ENCODE measurements at regions not wholly inside any gene's neighbourhood (a gene's known extent, or its start where the extent isn't known, plus 50 kb on each side); places are given as distances from the start of the nearest gene placed in this dataset.

DNA sequence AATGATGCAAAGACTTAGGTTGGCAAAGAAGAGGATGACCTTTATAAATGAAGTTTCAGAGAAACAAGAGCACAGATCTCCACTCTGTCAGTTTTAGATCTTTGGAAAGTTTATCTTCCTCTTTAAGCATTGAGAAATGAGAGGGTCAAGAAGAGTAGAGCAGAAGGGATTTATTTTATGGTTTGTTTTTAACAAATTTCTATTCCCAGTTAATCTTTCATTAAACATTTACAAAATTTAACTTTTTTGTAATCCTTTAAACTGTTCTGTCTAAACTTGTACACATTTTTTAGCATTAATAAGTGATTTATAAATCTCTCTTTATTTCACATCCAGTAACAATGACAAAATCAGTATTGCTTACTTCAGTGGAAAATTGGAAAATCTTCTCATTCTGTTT, 875.0 kb upstream of the IGFBP7 start:
- Histone ChIP-seq H3K9me3 (ENCODE audit: control insufficient read depth, insufficient read depth, low read depth, low read length) (no peaks in the 10 kb centered on the region), H3K27me3 (ENCODE audit: control insufficient read depth, insufficient read depth, low read length) (no peaks in the 10 kb centered on the region), H3K4me3 (ENCODE audit: low read depth in 2 of 2, low read length in 2 of 2) (no peak overlapping the region), H3K27ac (ENCODE audit: low read length) (no peak overlapping the region), H3K36me3 (ENCODE audit: control insufficient read depth, insufficient read depth, low read length) (no peaks in the 10 kb centered on the region), H3K4me1 (ENCODE audit: control insufficient read depth, insufficient read depth, low read length) (no peaks in the 10 kb centered on the region)
- POLR2A ChIA-PET: no interaction called here
- no peak for DNase-seq (ENCODE audit: low read depth, low spot score)
- TF ChIP-seq, protein P1, sequence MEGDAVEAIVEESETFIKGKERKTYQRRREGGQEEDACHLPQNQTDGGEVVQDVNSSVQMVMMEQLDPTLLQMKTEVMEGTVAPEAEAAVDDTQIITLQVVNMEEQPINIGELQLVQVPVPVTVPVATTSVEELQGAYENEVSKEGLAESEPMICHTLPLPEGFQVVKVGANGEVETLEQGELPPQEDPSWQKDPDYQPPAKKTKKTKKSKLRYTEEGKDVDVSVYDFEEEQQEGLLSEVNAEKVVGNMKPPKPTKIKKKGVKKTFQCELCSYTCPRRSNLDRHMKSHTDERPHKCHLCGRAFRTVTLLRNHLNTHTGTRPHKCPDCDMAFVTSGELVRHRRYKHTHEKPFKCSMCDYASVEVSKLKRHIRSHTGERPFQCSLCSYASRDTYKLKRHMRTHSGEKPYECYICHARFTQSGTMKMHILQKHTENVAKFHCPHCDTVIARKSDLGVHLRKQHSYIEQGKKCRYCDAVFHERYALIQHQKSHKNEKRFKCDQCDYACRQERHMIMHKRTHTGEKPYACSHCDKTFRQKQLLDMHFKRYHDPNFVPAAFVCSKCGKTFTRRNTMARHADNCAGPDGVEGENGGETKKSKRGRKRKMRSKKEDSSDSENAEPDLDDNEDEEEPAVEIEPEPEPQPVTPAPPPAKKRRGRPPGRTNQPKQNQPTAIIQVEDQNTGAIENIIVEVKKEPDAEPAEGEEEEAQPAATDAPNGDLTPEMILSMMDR (IDR thresholded peaks at IDR 0.05): no peak
- TF ChIP-seq SIN3A (IDR thresholded peaks at IDR 0.05; ENCODE audit: borderline replicate concordance, insufficient read depth, low read depth, low read length) (no peak), TCF7L2 (IDR thresholded peaks at IDR 0.05; ENCODE audit: low read depth, low read length) (no peak), POLR2AphosphoS5 (IDR thresholded peaks at IDR 0.05; ENCODE audit: low read depth, low read length) (no peak)
- TF ChIP-seq, protein P2, sequence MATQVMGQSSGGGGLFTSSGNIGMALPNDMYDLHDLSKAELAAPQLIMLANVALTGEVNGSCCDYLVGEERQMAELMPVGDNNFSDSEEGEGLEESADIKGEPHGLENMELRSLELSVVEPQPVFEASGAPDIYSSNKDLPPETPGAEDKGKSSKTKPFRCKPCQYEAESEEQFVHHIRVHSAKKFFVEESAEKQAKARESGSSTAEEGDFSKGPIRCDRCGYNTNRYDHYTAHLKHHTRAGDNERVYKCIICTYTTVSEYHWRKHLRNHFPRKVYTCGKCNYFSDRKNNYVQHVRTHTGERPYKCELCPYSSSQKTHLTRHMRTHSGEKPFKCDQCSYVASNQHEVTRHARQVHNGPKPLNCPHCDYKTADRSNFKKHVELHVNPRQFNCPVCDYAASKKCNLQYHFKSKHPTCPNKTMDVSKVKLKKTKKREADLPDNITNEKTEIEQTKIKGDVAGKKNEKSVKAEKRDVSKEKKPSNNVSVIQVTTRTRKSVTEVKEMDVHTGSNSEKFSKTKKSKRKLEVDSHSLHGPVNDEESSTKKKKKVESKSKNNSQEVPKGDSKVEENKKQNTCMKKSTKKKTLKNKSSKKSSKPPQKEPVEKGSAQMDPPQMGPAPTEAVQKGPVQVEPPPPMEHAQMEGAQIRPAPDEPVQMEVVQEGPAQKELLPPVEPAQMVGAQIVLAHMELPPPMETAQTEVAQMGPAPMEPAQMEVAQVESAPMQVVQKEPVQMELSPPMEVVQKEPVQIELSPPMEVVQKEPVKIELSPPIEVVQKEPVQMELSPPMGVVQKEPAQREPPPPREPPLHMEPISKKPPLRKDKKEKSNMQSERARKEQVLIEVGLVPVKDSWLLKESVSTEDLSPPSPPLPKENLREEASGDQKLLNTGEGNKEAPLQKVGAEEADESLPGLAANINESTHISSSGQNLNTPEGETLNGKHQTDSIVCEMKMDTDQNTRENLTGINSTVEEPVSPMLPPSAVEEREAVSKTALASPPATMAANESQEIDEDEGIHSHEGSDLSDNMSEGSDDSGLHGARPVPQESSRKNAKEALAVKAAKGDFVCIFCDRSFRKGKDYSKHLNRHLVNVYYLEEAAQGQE (IDR thresholded peaks at IDR 0.05; ENCODE audit: insufficient read depth in 1 of 2, low read depth in 2 of 2, low read length in 1 of 2): no peak
- intact Hi-C loops (cut with micrococcal nuclease; ENCODE audit: unreplicated experiment) (no loop called here), in situ Hi-C loops (cut with HindIII; ENCODE audit: low pct_unique_long_range_greater_than_20kb, low sequenced_read_pairs) (no loop called here)
- CTCF ChIA-PET: no interaction called here
- ATAC-seq: no peak
- no TSS peak for BruUV-seq (replicated peaks)

DNA sequence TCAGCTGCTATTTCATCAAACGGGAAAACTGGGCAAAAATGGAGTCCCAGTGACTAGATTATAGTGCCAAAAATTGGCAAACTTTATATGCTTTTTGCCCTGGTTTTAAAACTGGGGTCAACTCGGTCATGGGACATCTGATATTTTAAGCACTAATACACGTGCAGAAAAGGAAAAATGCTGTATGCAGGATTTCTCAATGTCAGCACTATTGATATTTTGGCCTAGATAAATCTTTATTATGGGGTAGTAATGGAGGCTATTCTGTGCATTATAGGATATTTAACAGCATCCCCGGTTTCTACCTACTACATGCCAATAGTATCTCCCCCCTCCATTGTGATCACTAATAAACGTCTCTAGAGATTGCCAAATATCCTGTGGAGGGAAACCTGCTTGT, 870.9 kb upstream of the IGFBP7 start:
- BruUV-seq (replicated peaks): no TSS peak
- ATAC-seq (no peak), DNase-seq (ENCODE audit: low read depth, low spot score) (no peak)
- Histone ChIP-seq H3K36me3 (ENCODE audit: control insufficient read depth, insufficient read depth, low read length) (no peaks in the 10 kb centered on the region), H3K4me3 (ENCODE audit: low read depth in 2 of 2, low read length in 2 of 2) (no peak overlapping the region), H3K4me1 (ENCODE audit: control insufficient read depth, insufficient read depth, low read length) (no peaks in the 10 kb centered on the region), H3K27me3 (ENCODE audit: control insufficient read depth, insufficient read depth, low read length) (no peaks in the 10 kb centered on the region), H3K9me3 (ENCODE audit: control insufficient read depth, insufficient read depth, low read depth, low read length) (no peaks in the 10 kb centered on the region), H3K27ac (ENCODE audit: low read length) (no peak overlapping the region)
- intact Hi-C loops (cut with micrococcal nuclease; ENCODE audit: unreplicated experiment) (no loop called here), in situ Hi-C loops (cut with HindIII; ENCODE audit: low pct_unique_long_range_greater_than_20kb, low sequenced_read_pairs) (no loop called here)
- POLR2A ChIA-PET: no interaction called here
- TF ChIP-seq TCF7L2 (IDR thresholded peaks at IDR 0.05; ENCODE audit: low read depth, low read length) (no peak), POLR2AphosphoS5 (IDR thresholded peaks at IDR 0.05; ENCODE audit: low read depth, low read length) (no peak), SIN3A (IDR thresholded peaks at IDR 0.05; ENCODE audit: borderline replicate concordance, insufficient read depth, low read depth, low read length) (no peak)
- TF ChIP-seq, protein P2 (IDR thresholded peaks at IDR 0.05; ENCODE audit: insufficient read depth in 1 of 2, low read depth in 2 of 2, low read length in 1 of 2): no peak
- TF ChIP-seq, protein P1 (IDR thresholded peaks at IDR 0.05): no peak
- CTCF ChIA-PET: no interaction called here
